ENCODE measurements at regions not wholly inside any gene's neighbourhood (a gene's known extent, or its start where the extent isn't known, plus 50 kb on each side); places are given as distances from the start of the nearest gene placed in this dataset.

DNA sequence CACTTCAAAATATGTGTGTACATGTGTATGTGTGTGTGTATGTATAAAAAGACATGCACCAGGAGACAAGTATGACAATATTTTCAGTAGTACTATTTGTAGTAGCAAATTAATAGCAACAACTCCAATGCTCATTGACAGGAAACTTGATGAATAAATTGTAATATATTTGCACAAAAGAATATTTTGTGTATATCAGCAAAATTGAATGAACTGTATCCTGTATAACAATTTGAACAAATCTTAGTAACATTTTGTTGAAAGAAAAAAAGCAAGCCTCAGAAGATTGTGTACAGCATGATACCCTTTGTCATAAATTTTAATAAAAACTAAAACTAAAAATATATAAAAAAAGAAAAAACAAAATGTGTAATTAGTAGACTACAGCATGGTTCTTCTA, 1367.3 kb upstream of the TMEFF2 start:
- TF ChIP-seq CTCF (IDR thresholded peaks at IDR 0.05 in 8 of 11, conservative IDR thresholded peaks at IDR 0.05 in 3 of 11), result no peak
- no peak for TF ChIP-seq POLR2A (IDR thresholded peaks at IDR 0.05)
- no peak for TF ChIP-seq POLR2AphosphoS5 (IDR thresholded peaks at IDR 0.05)

Data from spleen (tissue), 7 donors.